Vagina (tissue), 2 donors: ENCODE measurements at regions not wholly inside any gene's neighbourhood (a gene's known extent, or its start where the extent isn't known, plus 50 kb on each side); places are given as distances from the start of the nearest gene placed in this dataset.

Experiments
- POLR2A ChIP-seq, 2 donors: fragments of 450-650 bp; IDR thresholded peaks; one replicate each; pipeline ENCODE4 v1.6.1; 2017; ENCODE audit warnings: antibody characterized with exemption in 2 of 2, mild to moderate bottlenecking in 2 of 2, moderate library complexity in 2 of 2
- TF ChIP-seq, protein P1 (sequence below), 3 experiments: fragments of 450-650 bp in 2 of 3; fragments of 200-600 bp in 1 of 3; sonication (generic) in 1 of 3; IDR thresholded peaks; one replicate each; pipeline ENCODE4 v1.5.1; 2017 to 2019; ENCODE audit warnings: antibody characterized with exemption in 3 of 3, mild to moderate bottlenecking in 2 of 3, moderate library complexity in 2 of 3

DNA sequence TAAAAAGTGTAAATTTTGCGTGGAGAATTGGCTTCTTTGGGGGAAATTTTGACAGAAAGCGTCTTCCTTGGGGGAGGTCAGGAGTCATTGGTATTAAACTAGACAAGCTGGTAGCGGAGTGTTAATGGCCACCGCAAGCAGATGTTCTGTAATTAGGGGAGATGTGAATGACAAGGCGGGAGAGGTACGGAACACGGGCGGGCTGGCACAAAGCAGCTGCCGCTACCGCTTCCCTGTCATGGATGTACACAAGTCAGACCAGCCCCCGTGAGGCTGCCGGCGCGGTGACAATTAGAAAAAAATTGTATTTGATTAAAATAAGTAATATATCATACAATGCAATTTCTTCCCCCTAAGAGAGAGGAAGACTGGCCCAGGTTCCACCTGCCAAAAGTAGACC is 501.6 kb downstream of the VRK1 start:
- no peak for TF ChIP-seq POLR2A (IDR thresholded peaks at IDR 0.05)
- TF ChIP-seq, protein P1, sequence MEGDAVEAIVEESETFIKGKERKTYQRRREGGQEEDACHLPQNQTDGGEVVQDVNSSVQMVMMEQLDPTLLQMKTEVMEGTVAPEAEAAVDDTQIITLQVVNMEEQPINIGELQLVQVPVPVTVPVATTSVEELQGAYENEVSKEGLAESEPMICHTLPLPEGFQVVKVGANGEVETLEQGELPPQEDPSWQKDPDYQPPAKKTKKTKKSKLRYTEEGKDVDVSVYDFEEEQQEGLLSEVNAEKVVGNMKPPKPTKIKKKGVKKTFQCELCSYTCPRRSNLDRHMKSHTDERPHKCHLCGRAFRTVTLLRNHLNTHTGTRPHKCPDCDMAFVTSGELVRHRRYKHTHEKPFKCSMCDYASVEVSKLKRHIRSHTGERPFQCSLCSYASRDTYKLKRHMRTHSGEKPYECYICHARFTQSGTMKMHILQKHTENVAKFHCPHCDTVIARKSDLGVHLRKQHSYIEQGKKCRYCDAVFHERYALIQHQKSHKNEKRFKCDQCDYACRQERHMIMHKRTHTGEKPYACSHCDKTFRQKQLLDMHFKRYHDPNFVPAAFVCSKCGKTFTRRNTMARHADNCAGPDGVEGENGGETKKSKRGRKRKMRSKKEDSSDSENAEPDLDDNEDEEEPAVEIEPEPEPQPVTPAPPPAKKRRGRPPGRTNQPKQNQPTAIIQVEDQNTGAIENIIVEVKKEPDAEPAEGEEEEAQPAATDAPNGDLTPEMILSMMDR (IDR thresholded peaks at IDR 0.05), result no peak
